ENCODE measurements at regions not wholly inside any gene's neighbourhood (a gene's known extent, or its start where the extent isn't known, plus 50 kb on each side); places are given as distances from the start of the nearest gene placed in this dataset.

GRCh38 chr11:133697161-133697560 is 148.2 kb downstream of the SPATA19 start:
- TF ChIP-seq POLR2A (IDR thresholded peaks at IDR 0.05) = no peak
- no peak for TF ChIP-seq CTCF (IDR thresholded peaks at IDR 0.05 in 4 of 5, conservative IDR thresholded peaks at IDR 0.05 in 1 of 5)

Data from gastrocnemius medialis (tissue), 4 donors.